OCI-LY3 (cell line): ENCODE measurements at regions not wholly inside any gene's neighbourhood (a gene's known extent, or its start where the extent isn't known, plus 50 kb on each side); places are given as distances from the start of the nearest gene placed in this dataset.

ENCODE experiments used
- CTCF ChIP-seq: fragments of 200-600, 300-600 bp; sonication (generic); IDR thresholded peaks from 2 replicates; pipeline ENCODE4 v1.5.1; 2014; ENCODE audit warnings: antibody characterized with exemption, low read length, low read depth
- EZH2phosphoT487 ChIP-seq: fragments of 200-600 bp; shearing (Covaris generic); IDR thresholded peaks from 2 replicates; pipeline ENCODE4 v1.6.1; 2018; ENCODE audit warnings: antibody characterized with exemption, mixed run types, low read depth

GRCh38 chr6:54613596-54613995 lies 233.0 kb upstream of the FAM83B start:
- TF ChIP-seq CTCF (no peak), EZH2phosphoT487 (no peak)
